K562 (cell line): ENCODE measurements at regions not wholly inside any gene's neighbourhood (a gene's known extent, or its start where the extent isn't known, plus 50 kb on each side); places are given as distances from the start of the nearest gene placed in this dataset.
"Not testable (repeated sequence)": the region's sequence is repeated elsewhere in the genome, so short reads cannot be mapped to it uniquely, and the experiment has no call there.

ENCODE experiments used
- ATAC-seq: fragments of 200-7000 bp; cut with Tn5 transposase; 3 replicates; pipeline ENCODE4 v1.9.1; 2020; ENCODE audit warnings: moderate library complexity
- BruUV-seq: library from RNA; stranded (reverse); fragments of 400-500 nt; replicated peaks from 2 replicates; lab custom pipeline; 2021; lab: Mats Ljungman, UMichigan
- CTCF ChIA-PET: fragments of 300-600 bp; formaldehyde crosslinking; extraction: SDS; loops from one replicate; lab custom pipeline; 2021; ENCODE audit warnings: low intra/inter-chr PET ratio; lab: Yijun Ruan, JAX
- POLR2A ChIA-PET: fragments of 300-600, 350-650 bp; sonication (Branson Sonifier 250); formaldehyde crosslinking; extraction: SDS; loops from one replicate; lab custom pipeline; 2021; ENCODE audit warnings: antibody characterized with exemption, inconsistent platforms; lab: Yijun Ruan, JAX
- DNase-seq, 4 experiments: peaks; one replicate each; pipeline versions ENCODE4 v3.0.0 to v3.0.0-alpha.2; 2011 to 2018; ENCODE audit warnings: low spot score in 3 of 4, mixed read lengths in 3 of 4; ENCODE audit errors: extremely low read depth in 1 of 4
- FAIRE-seq: peaks from 2 replicates; lab custom pipeline; 2011; peaks lifted over from hg19 to GRCh38; lab: Jason Lieb, UNC
- H2AFZ ChIP-seq: 2 replicates; pipeline ENCODE4 v1.6.0; 2011; ENCODE audit warnings: low read depth, low read length, control low read depth, inconsistent platforms
- H3K27ac ChIP-seq: fragments of 200-600 bp; 3 replicates; pipeline ENCODE4 v1.8.0; 2011; ENCODE audit warnings: low read depth, mild to moderate bottlenecking, control low read depth, inconsistent platforms, low read length, moderate library complexity, mixed read lengths; ENCODE audit errors: extremely low read depth
- H3K27me3 ChIP-seq, 2 experiments: fragments of 300-600 bp in 1 of 2; 2 replicates in 1 of 2; 3 replicates in 1 of 2; pipeline versions ENCODE4 v1.6.0 to v1.8.0; 2011; ENCODE audit warnings: inconsistent platforms in 2 of 2, low read length in 2 of 2, mild to moderate bottlenecking in 1 of 2, mixed read lengths in 1 of 2, moderate library complexity in 1 of 2; ENCODE audit not compliant: control insufficient read depth in 2 of 2, insufficient read depth in 2 of 2
- H3K36me3 ChIP-seq: fragments of 300-600 bp; 3 replicates; pipeline ENCODE4 v1.8.0; 2011; ENCODE audit warnings: mild to moderate bottlenecking, low read length, inconsistent platforms; ENCODE audit not compliant: control insufficient read depth, insufficient read depth
- H3K4me1 ChIP-seq, 2 experiments: fragments of 200-600 bp in 1 of 2; replicated peaks in 1 of 2; 2 replicates in 1 of 2; 3 replicates in 1 of 2; pipeline versions ENCODE4 v1.5.1 to v1.8.0; 2011; ENCODE audit warnings: inconsistent platforms in 2 of 2, low read length in 2 of 2, mild to moderate bottlenecking in 1 of 2, mixed read lengths in 1 of 2, moderate library complexity in 1 of 2; ENCODE audit not compliant: control insufficient read depth in 2 of 2, insufficient read depth in 2 of 2
- H3K4me2 ChIP-seq: 2 replicates; pipeline ENCODE4 v1.6.1; 2011; ENCODE audit warnings: low read length, control low read depth, inconsistent platforms, mixed read lengths; ENCODE audit not compliant: insufficient read depth
- H3K4me3 ChIP-seq: fragments of 200-600 bp; sonication (generic), shearing (Covaris generic); 2 replicates; pipeline ENCODE4 v1.5.1; 2016; ENCODE audit warnings: control low read depth, inconsistent platforms
- H3K79me2 ChIP-seq: fragments of 200-600 bp; 3 replicates; pipeline ENCODE4 v1.8.0; 2011; ENCODE audit warnings: low read length, inconsistent platforms; ENCODE audit not compliant: control insufficient read depth, insufficient read depth
- H3K9ac ChIP-seq, 2 experiments: 2 replicates each; pipeline versions ENCODE4 v1.6.0 to v1.6.1; 2011; ENCODE audit warnings: low read depth in 2 of 2, low read length in 2 of 2, control low read depth in 1 of 2, inconsistent platforms in 1 of 2, mild to moderate bottlenecking in 1 of 2, mixed read lengths in 1 of 2; ENCODE audit not compliant: insufficient read depth in 1 of 2
- H3K9me1 ChIP-seq: one replicate; pipeline ENCODE4 v1.6.0; 2011; ENCODE audit warnings: inconsistent platforms, mild to moderate bottlenecking, low read length, moderate library complexity; ENCODE audit not compliant: control insufficient read depth, insufficient read depth
- H3K9me3 ChIP-seq: replicated peaks from 2 replicates; pipeline ENCODE4 v1.5.1; 2011; ENCODE audit warnings: low read depth, low read length, inconsistent platforms; ENCODE audit not compliant: control insufficient read depth, insufficient read depth
- H4K20me1 ChIP-seq: replicated peaks from 2 replicates; pipeline ENCODE4 v1.6.1; 2011; ENCODE audit warnings: low read length, inconsistent platforms, mixed read lengths; ENCODE audit not compliant: control insufficient read depth, insufficient read depth
- WGBS: fragments of 100-300 bp; shearing (Covaris generic); methylation state at CpG from one replicate; pipeline ENCODE4 v1.1.6; 2016; ENCODE audit warnings: low coverage, mixed read lengths; ENCODE audit not compliant: insufficient coverage; ENCODE audit errors: missing lambda C conversion rate; 5-methylcytosine and 5-hydroxymethylcytosine counted together
- in situ Hi-C: fragments of 300-500 bp; cut with MboI; formaldehyde crosslinking; loops from 4 replicates; pipeline ENCODE4 v1.15.0; 2018; ENCODE audit warnings: inconsistent platforms, mixed read lengths
- intact Hi-C: fragments of 100-400 bp; cut with micrococcal nuclease; formaldehyde crosslinking; loops from 2 replicates; pipeline ENCODE4 v1.14.2; 2022

GRCh38 chr21:5068649-5069048, 5452.7 kb upstream of the TPTE start:
- intact Hi-C loops, DNase-seq: not testable (repeated sequence)

GRCh38 chr21:5071180-5071579, 5450.2 kb upstream of the TPTE start:
- H3K36me3 ChIP-seq, H2AFZ ChIP-seq, H3K9me1 ChIP-seq, H4K20me1 ChIP-seq, BruUV-seq, ATAC-seq, DNase-seq, CTCF ChIA-PET, H3K9me3 ChIP-seq, H3K4me1 ChIP-seq, in situ Hi-C loops, H3K27ac ChIP-seq, H3K9ac ChIP-seq, H3K4me3 ChIP-seq, H3K27me3 ChIP-seq, FAIRE-seq, H3K4me2 ChIP-seq, H3K79me2 ChIP-seq, intact Hi-C loops, POLR2A ChIA-PET: not testable (repeated sequence)
- WGBS: 0% methylated on average over 2 of the region's 2 CpGs

More at GRCh38 chr21:5068649-5069048, 5452.7 kb upstream of the TPTE start:
- H3K9ac ChIP-seq, H3K9me1 ChIP-seq, H3K36me3 ChIP-seq, H4K20me1 ChIP-seq, CTCF ChIA-PET, H3K27ac ChIP-seq, H3K79me2 ChIP-seq, H3K4me2 ChIP-seq, H3K27me3 ChIP-seq, BruUV-seq, ATAC-seq, in situ Hi-C loops, POLR2A ChIA-PET, H3K4me1 ChIP-seq, FAIRE-seq, H2AFZ ChIP-seq, H3K4me3 ChIP-seq, H3K9me3 ChIP-seq: not testable (repeated sequence)
- no CpG with 5 or more reads among the region's 5 CpGs for WGBS

GRCh38 chr21:5076854-5077253, 5444.5 kb upstream of the TPTE start:
- ATAC-seq: not testable (repeated sequence)

GRCh38 chr21:5079361-5079760, 5442.0 kb upstream of the TPTE start:
- BruUV-seq, H3K79me2 ChIP-seq, in situ Hi-C loops, CTCF ChIA-PET, ATAC-seq, H2AFZ ChIP-seq, H3K36me3 ChIP-seq, POLR2A ChIA-PET, H3K9me1 ChIP-seq, DNase-seq, H3K4me1 ChIP-seq, H3K4me3 ChIP-seq, H3K27ac ChIP-seq, H4K20me1 ChIP-seq, H3K4me2 ChIP-seq, FAIRE-seq, H3K27me3 ChIP-seq, H3K9ac ChIP-seq, H3K9me3 ChIP-seq, intact Hi-C loops: not testable (repeated sequence)
- WGBS: no CpG with 5 or more reads among the region's 8 CpGs

More at GRCh38 chr21:5076854-5077253, 5444.5 kb upstream of the TPTE start:
- H3K79me2 ChIP-seq, H3K9me3 ChIP-seq, H3K4me3 ChIP-seq, DNase-seq, H2AFZ ChIP-seq, intact Hi-C loops, H3K9me1 ChIP-seq, BruUV-seq, POLR2A ChIA-PET, CTCF ChIA-PET, H3K27me3 ChIP-seq, H3K4me1 ChIP-seq, H3K27ac ChIP-seq, H3K4me2 ChIP-seq, H3K9ac ChIP-seq, H3K36me3 ChIP-seq, H4K20me1 ChIP-seq, FAIRE-seq, in situ Hi-C loops: not testable (repeated sequence)
- WGBS: no CpG with 5 or more reads among the region's 7 CpGs
